IMR-90 (cell line): ENCODE measurements at regions not wholly inside any gene's neighbourhood (a gene's known extent, or its start where the extent isn't known, plus 50 kb on each side); places are given as distances from the start of the nearest gene placed in this dataset.

Experiments used
- ATAC-seq: fragments of 200-7000 bp; cut with Tn5 transposase; 2 replicates; pipeline ENCODE4 v1.9.1; 2020; ENCODE audit warnings: low read depth, mild to moderate bottlenecking, moderate library complexity
- BruUV-seq: library from RNA; stranded (reverse); fragments of 400-500 nt; replicated peaks from 2 replicates; lab custom pipeline; 2021; lab: Mats Ljungman, UMichigan
- CTCF ChIA-PET: fragments of 300-600 bp; formaldehyde crosslinking; extraction: SDS; loops from one replicate; lab custom pipeline; 2021; ENCODE audit warnings: antibody characterized with exemption; lab: Yijun Ruan, JAX
- POLR2A ChIA-PET: fragments of 300-600 bp; sonication (Branson Sonifier 250); formaldehyde crosslinking; loops from one replicate; lab custom pipeline; 2022; ENCODE audit warnings: antibody characterized with exemption; ENCODE audit not compliant: unreplicated experiment; lab: Charles Lee
- DNase-seq: peaks from one replicate; pipeline ENCODE4 v3.0.0; 2013
- H2AFZ ChIP-seq: replicated peaks from 2 replicates; pipeline ENCODE3; 2013; ENCODE audit warnings: low read length, mild to moderate bottlenecking; ENCODE audit not compliant: poor library complexity
- H2AK5ac ChIP-seq: 2 replicates; pipeline ENCODE4 v1.6.1; 2013; ENCODE audit warnings: low read depth, low read length, inconsistent platforms
- H2AK9ac ChIP-seq: replicated peaks from 2 replicates; pipeline ENCODE3; 2013; ENCODE audit warnings: mild to moderate bottlenecking, low read depth, low read length, moderate library complexity; ENCODE audit not compliant: poor library complexity
- H2BK120ac ChIP-seq: 2 replicates; pipeline ENCODE4 v1.6.1; 2013; ENCODE audit warnings: low read depth, low read length, inconsistent platforms
- H2BK15ac ChIP-seq: 3 replicates; pipeline ENCODE4 v1.6.1; 2013; ENCODE audit warnings: low read depth, low read length, inconsistent platforms
- H2BK20ac ChIP-seq: 2 replicates; pipeline ENCODE4 v1.6.1; 2013; ENCODE audit warnings: low read depth, mild to moderate bottlenecking, inconsistent platforms, low read length, moderate library complexity
- H2BK5ac ChIP-seq: 2 replicates; pipeline ENCODE4 v1.6.1; 2013; ENCODE audit warnings: mild to moderate bottlenecking, low read depth, low read length, inconsistent platforms; ENCODE audit not compliant: poor library complexity, severe bottlenecking
- H3K14ac ChIP-seq: replicated peaks from 2 replicates; pipeline ENCODE4 v1.6.1; 2013; ENCODE audit warnings: low read depth, low read length, inconsistent platforms
- H3K18ac ChIP-seq: 2 replicates; pipeline ENCODE4 v1.6.1; 2013; ENCODE audit warnings: low read depth, low read length, control low read depth
- H3K23ac ChIP-seq: 2 replicates; pipeline ENCODE4 v1.6.1; 2013; ENCODE audit warnings: low read depth, low read length, inconsistent platforms
- H3K27ac ChIP-seq: 2 replicates; pipeline ENCODE4 v1.5.1; 2013; ENCODE audit warnings: mild to moderate bottlenecking, control low read depth, low read length; ENCODE audit not compliant: insufficient read depth
- H3K27me3 ChIP-seq: 2 replicates; pipeline ENCODE4 v1.6.1; 2013; ENCODE audit warnings: low read length; ENCODE audit not compliant: control insufficient read depth, insufficient read depth
- H3K36me3 ChIP-seq: 2 replicates; pipeline ENCODE4 v1.6.1; 2013; ENCODE audit warnings: low read length, mixed read lengths; ENCODE audit not compliant: control insufficient read depth, insufficient read depth
- H3K4ac ChIP-seq: 2 replicates; pipeline ENCODE4 v1.6.1; 2013; ENCODE audit warnings: low read depth, low read length, inconsistent platforms
- H3K4me1 ChIP-seq: 2 replicates; pipeline ENCODE4 v1.6.1; 2013; ENCODE audit warnings: low read length, mixed read lengths; ENCODE audit not compliant: control insufficient read depth, insufficient read depth
- H3K4me2 ChIP-seq: 2 replicates; pipeline ENCODE4 v1.6.1; 2013; ENCODE audit warnings: low read depth, mild to moderate bottlenecking, control low read depth, low read length, moderate library complexity
- H3K4me3 ChIP-seq: 2 replicates; pipeline ENCODE4 v1.5.1; 2013; ENCODE audit warnings: low read depth, mild to moderate bottlenecking, control low read depth, low read length, moderate library complexity; ENCODE audit not compliant: insufficient read depth
- H3K56ac ChIP-seq: 2 replicates; pipeline ENCODE4 v1.6.1; 2013; ENCODE audit warnings: low read length, inconsistent platforms; ENCODE audit not compliant: insufficient read depth; ENCODE audit errors: extremely low read depth
- H3K79me1 ChIP-seq, 2 experiments: 2 replicates each; pipeline ENCODE4 v1.6.1; 2013; ENCODE audit warnings: low read length in 2 of 2, inconsistent platforms in 1 of 2, low read depth in 1 of 2
- H3K9ac ChIP-seq: 2 replicates; pipeline ENCODE4 v1.6.1; 2013; ENCODE audit warnings: low read depth, low read length, control low read depth
- H3K9me1 ChIP-seq: 2 replicates; pipeline ENCODE4 v1.6.1; 2013; ENCODE audit warnings: low read length, inconsistent platforms; ENCODE audit not compliant: insufficient read depth
- H3K9me3 ChIP-seq: 2 replicates; pipeline ENCODE4 v1.6.1; 2013; ENCODE audit warnings: low read length; ENCODE audit not compliant: control insufficient read depth, insufficient read depth
- H4K20me1 ChIP-seq: 2 replicates; pipeline ENCODE4 v1.6.1; 2013; ENCODE audit warnings: low read length, inconsistent platforms; ENCODE audit not compliant: insufficient read depth
- H4K5ac ChIP-seq: 2 replicates; pipeline ENCODE4 v1.6.1; 2013; ENCODE audit warnings: mild to moderate bottlenecking, low read depth, low read length, control low read depth
- H4K8ac ChIP-seq, 2 experiments: 2 replicates each; pipeline ENCODE4 v1.6.1; 2013; ENCODE audit warnings: low read depth in 2 of 2, low read length in 2 of 2, control low read depth in 1 of 2, inconsistent platforms in 1 of 2
- H4K91ac ChIP-seq: 2 replicates; pipeline ENCODE4 v1.6.1; 2013; ENCODE audit warnings: low read depth, low read length, inconsistent platforms; ENCODE audit not compliant: insufficient read depth
- BHLHE40 ChIP-seq: fragments of 150-350 bp; IDR thresholded peaks from 2 replicates; pipeline ENCODE4 v1.6.1; 2016; ENCODE audit warnings: mild to moderate bottlenecking, low read depth, low read length
- CEBPB ChIP-seq: IDR thresholded peaks from 2 replicates; pipeline ENCODE4 v1.6.1; 2012; ENCODE audit warnings: low read depth, low read length, improper control_type of control experiment
- CHD1 ChIP-seq: IDR thresholded peaks from 2 replicates; pipeline ENCODE4 v1.6.1; 2012; ENCODE audit warnings: low read depth, low read length, improper control_type of control experiment
- MAFK ChIP-seq: IDR thresholded peaks from 2 replicates; pipeline ENCODE4 v1.6.1; 2012; ENCODE audit warnings: low read depth, low read length, improper control_type of control experiment
- MXI1 ChIP-seq: IDR thresholded peaks from 2 replicates; pipeline ENCODE4 v1.6.1; 2012; ENCODE audit warnings: low read depth, mild to moderate bottlenecking, low read length, moderate library complexity, borderline replicate concordance
- RAD21 ChIP-seq: IDR thresholded peaks from 2 replicates; pipeline ENCODE4 v1.6.1; 2012; ENCODE audit warnings: low read length, improper control_type of control experiment
- RCOR1 ChIP-seq: IDR thresholded peaks from 2 replicates; pipeline ENCODE4 v1.6.1; 2012; ENCODE audit warnings: mild to moderate bottlenecking, low read length, improper control_type of control experiment; ENCODE audit not compliant: insufficient replicate concordance
- SMC3 ChIP-seq: fragments of 150-350 bp; IDR thresholded peaks from 2 replicates; pipeline ENCODE4 v1.6.1; 2016; ENCODE audit warnings: low read depth, mild to moderate bottlenecking, antibody characterized with exemption, low read length, moderate library complexity
- WGBS, 2 experiments: methylation state at CpG; one replicate each; pipeline versions ENCODE4 v1.1.5 to v1.1.7; 2013; ENCODE audit warnings: missing lambda C conversion rate in 2 of 2; ENCODE audit not compliant: insufficient read length in 1 of 2; ENCODE audit errors: extremely low coverage in 2 of 2; 5-methylcytosine and 5-hydroxymethylcytosine counted together
- dilution Hi-C: fragments of 300-500 bp; cut with HindIII; formaldehyde crosslinking; loops from one replicate; pipeline ENCODE4 v1.14.3; 2018; ENCODE audit warnings: low sequenced_read_pairs; ENCODE audit not compliant: unreplicated experiment
- in situ Hi-C: fragments of 300-500 bp; cut with MboI; formaldehyde crosslinking; loops from 3 replicates; pipeline ENCODE4 v1.14.3; 2019; ENCODE audit warnings: low sequenced_read_pairs, inconsistent platforms, mixed read lengths
- intact Hi-C: fragments of 100-400 bp; cut with micrococcal nuclease; formaldehyde crosslinking; loops from 2 replicates; pipeline ENCODE4 v1.10.0; 2022
- TF ChIP-seq, protein P1 (sequence below): fragments of 150-350 bp; IDR thresholded peaks from 2 replicates; pipeline ENCODE4 v1.6.1; 2017; ENCODE audit warnings: mild to moderate bottlenecking, antibody characterized with exemption, low read length, low read depth
- TF ChIP-seq, protein P2 (sequence below): fragments of 150-350 bp; IDR thresholded peaks from 2 replicates; pipeline ENCODE4 v1.6.1; 2016; ENCODE audit warnings: low read depth, mild to moderate bottlenecking, low read length, moderate library complexity, borderline replicate concordance

DNA sequence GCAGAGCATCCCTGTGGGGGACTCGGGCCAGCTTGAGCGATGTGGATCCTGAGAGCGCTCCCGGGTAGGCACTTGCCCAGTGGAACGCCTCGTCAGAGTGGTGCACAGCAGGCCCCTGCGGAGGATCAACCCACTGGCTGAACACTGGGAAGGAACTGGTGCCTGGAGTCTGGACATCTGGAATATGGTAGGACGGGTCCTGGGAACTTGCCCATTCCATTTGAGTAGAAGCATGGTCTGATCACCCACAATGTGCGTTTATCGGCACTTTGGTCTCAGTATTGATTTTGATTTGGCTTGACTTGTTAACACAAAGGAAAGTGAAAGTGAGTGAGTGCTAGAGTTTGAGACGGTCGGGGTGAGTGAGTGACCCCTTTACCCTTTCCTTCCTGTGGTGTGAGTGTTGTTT, 1336.2 kb upstream of the CHAC2 start:
- H2AK9ac ChIP-seq = no peak overlapping the region
- ATAC-seq (no peak), DNase-seq (no peak)
- no peak overlapping the region for H3K4me3 ChIP-seq
- H3K79me1 ChIP-seq = no peaks in the 10 kb centered on the region
- H2BK15ac ChIP-seq = 0 out of 3 replicates have a peak overlapping the region, but pooled peaks have one; percentile 51
- H2AFZ ChIP-seq = no peak overlapping the region
- no peak overlapping the region for H3K27ac ChIP-seq
- H4K20me1 ChIP-seq = no peaks in the 10 kb centered on the region
- in situ Hi-C loops (no loop called here), dilution Hi-C loops (no loop called here), intact Hi-C loops (no loop called here)
- ChIA-PET CTCF (no interaction called here), POLR2A (no interaction called here)
- no peak overlapping the region for H3K4ac ChIP-seq
- no peak overlapping the region for H3K56ac ChIP-seq
- no peak overlapping the region; the same call in 1 of the 2 replicates for H2BK120ac ChIP-seq
- H3K9me1 ChIP-seq = no peaks in the 10 kb centered on the region
- no peak overlapping the region for H3K23ac ChIP-seq
- H2AK5ac ChIP-seq = no peak overlapping the region
- no peaks in the 10 kb centered on the region for H3K36me3 ChIP-seq
- TF ChIP-seq RCOR1 = no peak
- TF ChIP-seq BHLHE40 = no peak
- TF ChIP-seq, protein P1, sequence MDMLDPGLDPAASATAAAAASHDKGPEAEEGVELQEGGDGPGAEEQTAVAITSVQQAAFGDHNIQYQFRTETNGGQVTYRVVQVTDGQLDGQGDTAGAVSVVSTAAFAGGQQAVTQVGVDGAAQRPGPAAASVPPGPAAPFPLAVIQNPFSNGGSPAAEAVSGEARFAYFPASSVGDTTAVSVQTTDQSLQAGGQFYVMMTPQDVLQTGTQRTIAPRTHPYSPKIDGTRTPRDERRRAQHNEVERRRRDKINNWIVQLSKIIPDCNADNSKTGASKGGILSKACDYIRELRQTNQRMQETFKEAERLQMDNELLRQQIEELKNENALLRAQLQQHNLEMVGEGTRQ = no peak
- no peak for TF ChIP-seq CEBPB
- TF ChIP-seq CHD1 = no peak
- TF ChIP-seq MXI1 = no peak
- no peak for TF ChIP-seq MAFK
- TF ChIP-seq, protein P2, sequence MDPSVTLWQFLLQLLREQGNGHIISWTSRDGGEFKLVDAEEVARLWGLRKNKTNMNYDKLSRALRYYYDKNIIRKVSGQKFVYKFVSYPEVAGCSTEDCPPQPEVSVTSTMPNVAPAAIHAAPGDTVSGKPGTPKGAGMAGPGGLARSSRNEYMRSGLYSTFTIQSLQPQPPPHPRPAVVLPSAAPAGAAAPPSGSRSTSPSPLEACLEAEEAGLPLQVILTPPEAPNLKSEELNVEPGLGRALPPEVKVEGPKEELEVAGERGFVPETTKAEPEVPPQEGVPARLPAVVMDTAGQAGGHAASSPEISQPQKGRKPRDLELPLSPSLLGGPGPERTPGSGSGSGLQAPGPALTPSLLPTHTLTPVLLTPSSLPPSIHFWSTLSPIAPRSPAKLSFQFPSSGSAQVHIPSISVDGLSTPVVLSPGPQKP = no peak
- no peak for TF ChIP-seq SMC3
- TF ChIP-seq RAD21 = no peak
- WGBS, 2 experiments = 100% methylated on average over 4 of the region's 12 CpGs; no CpG with 5 or more reads in 1 of the 2 experiments
- H3K14ac ChIP-seq = no peak overlapping the region
- H2BK20ac ChIP-seq = no peak overlapping the region
- no peaks in the 10 kb centered on the region for H3K27me3 ChIP-seq
- BruUV-seq = no TSS peak
- H3K4me2 ChIP-seq = no peak overlapping the region
- H2BK5ac ChIP-seq = no peak overlapping the region
- no peak overlapping the region for H4K91ac ChIP-seq
- H4K5ac ChIP-seq = peak overlapping the region; percentile 36; the same call in 1 of the 2 replicates
- no peak overlapping the region for H4K8ac ChIP-seq
- H3K9ac ChIP-seq = no peak overlapping the region
- 0 out of 2 replicates have a peak, but pooled peaks cover 1% of the 10 kb centered on the region for H3K4me1 ChIP-seq
- no peaks in the 10 kb centered on the region for H3K9me3 ChIP-seq
- no peak overlapping the region for H3K18ac ChIP-seq
